SH-SY5Y (cell line): ENCODE measurements at regions not wholly inside any gene's neighbourhood (a gene's known extent, or its start where the extent isn't known, plus 50 kb on each side); places are given as distances from the start of the nearest gene placed in this dataset.

Experiments
- GATA2 ChIP-seq: IDR thresholded peaks from 2 replicates; pipeline ENCODE4 v1.6.1; 2011; ENCODE audit warnings: mild to moderate bottlenecking, low read depth, low read length
- GATA3 ChIP-seq: IDR thresholded peaks from 2 replicates; pipeline ENCODE4 v1.6.1; 2011; ENCODE audit warnings: low read depth, mild to moderate bottlenecking, low read length, moderate library complexity

DNA sequence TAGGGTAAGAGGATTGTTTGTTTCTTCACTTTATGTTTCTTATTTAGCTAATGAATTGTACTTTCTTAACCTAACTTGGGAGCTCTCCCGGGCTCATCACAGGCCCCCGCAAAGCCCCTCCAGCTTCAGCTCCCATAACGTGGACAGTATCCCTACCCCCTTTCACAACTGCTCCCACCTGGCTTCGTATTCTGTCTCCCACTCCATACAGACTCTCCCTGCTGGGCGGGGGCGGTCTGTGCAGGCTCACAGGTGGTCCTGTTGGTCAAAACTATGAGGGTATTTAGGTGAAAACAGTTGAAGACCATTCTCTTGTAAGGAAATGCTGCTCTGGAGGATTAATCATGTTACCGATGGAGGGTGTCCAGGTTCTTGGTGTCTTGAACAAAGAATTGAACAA, 805.3 kb downstream of the SEMA5A start:
- TF ChIP-seq GATA2 = no peak
- TF ChIP-seq GATA3 = no peak
